ENCODE measurements at regions not wholly inside any gene's neighbourhood (a gene's known extent, or its start where the extent isn't known, plus 50 kb on each side); places are given as distances from the start of the nearest gene placed in this dataset.

- H3K27me3 ChIP-seq (ENCODE audit: control insufficient read depth in 2 of 2, insufficient read depth in 2 of 2, low read length in 2 of 2): no peaks in the 10 kb centered on the region
- BruUV-seq (replicated peaks): no TSS peak
- TF ChIP-seq EZH2 (IDR thresholded peaks at IDR 0.05; ENCODE audit: borderline replicate concordance, low read depth, low read length, severe bottlenecking) (no peak), FOS (IDR thresholded peaks at IDR 0.05; ENCODE audit: borderline replicate concordance, insufficient read depth, low read length) (no peak), POLR2A (IDR thresholded peaks at IDR 0.05; ENCODE audit: low read depth, low read length) (no peak), MYC (IDR thresholded peaks at IDR 0.05; ENCODE audit: low read depth, low read length) (no peak), MAX (IDR thresholded peaks at IDR 0.05; ENCODE audit: insufficient read depth, insufficient read length) (no peak), POLR2AphosphoS5 (IDR thresholded peaks at IDR 0.05; ENCODE audit: insufficient read depth, low read depth, low read length) (no peak), JUN (IDR thresholded peaks at IDR 0.05; ENCODE audit: borderline replicate concordance, insufficient read depth, insufficient read length, low read depth) (no peak), GATA2 (IDR thresholded peaks at IDR 0.05; ENCODE audit: insufficient read depth, insufficient read length, low read depth, low read length) (no peak)
- TF ChIP-seq, protein P1, sequence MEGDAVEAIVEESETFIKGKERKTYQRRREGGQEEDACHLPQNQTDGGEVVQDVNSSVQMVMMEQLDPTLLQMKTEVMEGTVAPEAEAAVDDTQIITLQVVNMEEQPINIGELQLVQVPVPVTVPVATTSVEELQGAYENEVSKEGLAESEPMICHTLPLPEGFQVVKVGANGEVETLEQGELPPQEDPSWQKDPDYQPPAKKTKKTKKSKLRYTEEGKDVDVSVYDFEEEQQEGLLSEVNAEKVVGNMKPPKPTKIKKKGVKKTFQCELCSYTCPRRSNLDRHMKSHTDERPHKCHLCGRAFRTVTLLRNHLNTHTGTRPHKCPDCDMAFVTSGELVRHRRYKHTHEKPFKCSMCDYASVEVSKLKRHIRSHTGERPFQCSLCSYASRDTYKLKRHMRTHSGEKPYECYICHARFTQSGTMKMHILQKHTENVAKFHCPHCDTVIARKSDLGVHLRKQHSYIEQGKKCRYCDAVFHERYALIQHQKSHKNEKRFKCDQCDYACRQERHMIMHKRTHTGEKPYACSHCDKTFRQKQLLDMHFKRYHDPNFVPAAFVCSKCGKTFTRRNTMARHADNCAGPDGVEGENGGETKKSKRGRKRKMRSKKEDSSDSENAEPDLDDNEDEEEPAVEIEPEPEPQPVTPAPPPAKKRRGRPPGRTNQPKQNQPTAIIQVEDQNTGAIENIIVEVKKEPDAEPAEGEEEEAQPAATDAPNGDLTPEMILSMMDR (IDR thresholded peaks at IDR 0.05; ENCODE audit: extremely low read depth in 1 of 2, insufficient read depth in 1 of 2, low read depth in 1 of 2, low read length in 2 of 2): no peak
- dilution Hi-C loops (cut with MboI; ENCODE audit: extremely low pct_ligation_motif_present, low sequenced_read_pairs) (no loop called here), intact Hi-C loops (cut with micrococcal nuclease) (no loop called here)
- H3K9ac ChIP-seq (replicated peaks; ENCODE audit: extremely low read depth, insufficient read depth, low read length): no peak overlapping the region
- H3K79me2 ChIP-seq (ENCODE audit: control insufficient read depth, insufficient read depth, low read length): peaks cover 11% of the 10 kb centered on the region
- POLR2A ChIA-PET: no interaction called here
- CTCF ChIA-PET: no interaction called here
- no peak overlapping the region for H2AFZ ChIP-seq (ENCODE audit: low read depth, low read length)
- H3K4me3 ChIP-seq (replicated peaks in 1 of 3; ENCODE audit: insufficient read depth in 1 of 3, low read depth in 1 of 3, low read length in 3 of 3): no peak overlapping the region
- no peaks in the 10 kb centered on the region for H3K9me1 ChIP-seq (replicated peaks; ENCODE audit: control insufficient read depth, extremely low read depth, insufficient read depth, low read length)
- H3K27ac ChIP-seq (ENCODE audit: insufficient read depth, low read depth, low read length): no peak overlapping the region
- H3K36me3 ChIP-seq (ENCODE audit: control insufficient read depth in 2 of 2, extremely low read depth in 1 of 2, insufficient read depth in 2 of 2, low read length in 2 of 2): peaks cover 0 to 2% of the 10 kb centered on the region in 2 experiments
- H4K20me1 ChIP-seq (replicated peaks; ENCODE audit: control insufficient read depth, extremely low read depth, insufficient read depth, low read length): no peaks in the 10 kb centered on the region
- peaks cover 14% of the 10 kb centered on the region for H3K4me1 ChIP-seq (ENCODE audit: control insufficient read depth, extremely low read depth, insufficient read depth, low read length)
- FAIRE-seq: no peak
- H3K4me2 ChIP-seq (ENCODE audit: insufficient read depth, low read length): no peak overlapping the region
- no peak for DNase-seq (ENCODE audit: low read depth, low spot score)
- H3K9me3 ChIP-seq (replicated peaks; ENCODE audit: control insufficient read depth, insufficient read depth, low read length): no peaks in the 10 kb centered on the region
These were observed 82.9 kb downstream of the OGFRL1 start for GRCh38 chr6:71371559-71371958.
